ENCODE measurements at regions not wholly inside any gene's neighbourhood (a gene's known extent, or its start where the extent isn't known, plus 50 kb on each side); places are given as distances from the start of the nearest gene placed in this dataset.

GRCh38 chr7:121545418-121545817 lies 149.3 kb upstream of the FAM3C start:
- Histone ChIP-seq H3K4me3 (no peak overlapping the region), H3F3A (ENCODE audit: low read depth) (no peaks in the 10 kb centered on the region), H3K27ac (no peak overlapping the region), H3K79me2 (ENCODE audit: low read depth) (no peaks in the 10 kb centered on the region), H3K9ac (no peak overlapping the region), H3K4me1 (no peaks in the 10 kb centered on the region), H3K36me3 (no peaks in the 10 kb centered on the region), H4K20me1 (ENCODE audit: low read depth) (no peaks in the 10 kb centered on the region), H3K4me2 (no peak overlapping the region), H3K9me3 (ENCODE audit: low read depth) (no peaks in the 10 kb centered on the region), H3K27me3 (no peaks in the 10 kb centered on the region), H2AFZ (replicated peaks) (no peak overlapping the region)
- peaks cover 6% of the 10 kb centered on the region for H3K9me3 Mint-ChIP-seq
- peaks cover 3% of the 10 kb centered on the region for H3K36me3 Mint-ChIP-seq
- H3K4me1 Mint-ChIP-seq, result no peaks in the 10 kb centered on the region
- H3K27ac Mint-ChIP-seq, result no peak overlapping the region
- no peak overlapping the region for H3K4me3 Mint-ChIP-seq
- TF ChIP-seq EZH2 (IDR thresholded peaks at IDR 0.05) (no peak), CTCF (IDR thresholded peaks at IDR 0.05) (no peak), EZH2phosphoT487 (IDR thresholded peaks at IDR 0.05) (no peak)
- peaks cover 2% of the 10 kb centered on the region for H3K27me3 Mint-ChIP-seq (ENCODE audit: insufficient read depth, low read depth)
- DNase-seq (ENCODE audit: low spot score), result no peak

- Mint-ChIP-seq H3K36me3 (peaks cover 3% of the 10 kb centered on the region), H3K9me3 (peaks cover 6% of the 10 kb centered on the region), H3K4me1 (no peaks in the 10 kb centered on the region), H3K27me3 (ENCODE audit: insufficient read depth, low read depth) (no peaks in the 10 kb centered on the region), H3K4me3 (no peak overlapping the region), H3K27ac (no peak overlapping the region)
- Histone ChIP-seq H3K9me3 (ENCODE audit: low read depth) (no peaks in the 10 kb centered on the region), H3K4me3 (no peak overlapping the region), H3K36me3 (no peaks in the 10 kb centered on the region), H3F3A (ENCODE audit: low read depth) (no peaks in the 10 kb centered on the region), H3K27ac (no peak overlapping the region), H4K20me1 (ENCODE audit: low read depth) (no peaks in the 10 kb centered on the region), H2AFZ (replicated peaks) (no peak overlapping the region), H3K4me1 (no peaks in the 10 kb centered on the region), H3K27me3 (no peaks in the 10 kb centered on the region), H3K4me2 (no peak overlapping the region), H3K9ac (no peak overlapping the region), H3K79me2 (ENCODE audit: low read depth) (no peaks in the 10 kb centered on the region)
- TF ChIP-seq CTCF (IDR thresholded peaks at IDR 0.05) (no peak), EZH2 (IDR thresholded peaks at IDR 0.05) (no peak), EZH2phosphoT487 (IDR thresholded peaks at IDR 0.05) (no peak)
- DNase-seq (ENCODE audit: low spot score), result no peak
Observed at GRCh38 chr7:121544726-121545125, 148.6 kb upstream of the FAM3C start.

GRCh38 chr7:121544238-121544637 lies 148.1 kb upstream of the FAM3C start:
- Mint-ChIP-seq H3K4me3 (no peak overlapping the region), H3K4me1 (no peaks in the 10 kb centered on the region), H3K36me3 (peaks cover 3% of the 10 kb centered on the region), H3K27ac (no peak overlapping the region), H3K9me3 (peaks cover 6% of the 10 kb centered on the region), H3K27me3 (ENCODE audit: insufficient read depth, low read depth) (no peaks in the 10 kb centered on the region)
- H3K4me1 ChIP-seq, result no peaks in the 10 kb centered on the region
- no peak for DNase-seq (ENCODE audit: low spot score)
- no peak overlapping the region for H2AFZ ChIP-seq (replicated peaks)
- no peaks in the 10 kb centered on the region for H3F3A ChIP-seq (ENCODE audit: low read depth)
- no peaks in the 10 kb centered on the region for H3K27me3 ChIP-seq
- H4K20me1 ChIP-seq (ENCODE audit: low read depth), result no peaks in the 10 kb centered on the region
- no peak overlapping the region for H3K27ac ChIP-seq
- H3K9ac ChIP-seq, result no peak overlapping the region
- no peak overlapping the region for H3K4me3 ChIP-seq
- H3K9me3 ChIP-seq (ENCODE audit: low read depth), result no peaks in the 10 kb centered on the region
- no peak overlapping the region for H3K4me2 ChIP-seq
- no peaks in the 10 kb centered on the region for H3K36me3 ChIP-seq
- no peaks in the 10 kb centered on the region for H3K79me2 ChIP-seq (ENCODE audit: low read depth)
- TF ChIP-seq EZH2phosphoT487 (IDR thresholded peaks at IDR 0.05) (no peak), EZH2 (IDR thresholded peaks at IDR 0.05) (no peak), CTCF (IDR thresholded peaks at IDR 0.05) (no peak)

All from neural progenitor cell (in vitro differentiated cells).